Small intestine (tissue), 7 donors: ENCODE measurements at regions not wholly inside any gene's neighbourhood (a gene's known extent, or its start where the extent isn't known, plus 50 kb on each side); places are given as distances from the start of the nearest gene placed in this dataset.

Source experiments
- DNase-seq, 2 donors: peaks; one replicate each; pipeline versions ENCODE4 v3.0.0 to v3.0.0-alpha.2; 2013
- FAIRE-seq: peaks from 2 replicates; lab custom pipeline; 2012; peaks lifted over from hg19 to GRCh38; lab: Jason Lieb, UNC
- H3K27ac ChIP-seq, 3 donors: one replicate each; pipeline ENCODE4 v1.5.1; 2013; ENCODE audit warnings: low read length in 2 of 3, mild to moderate bottlenecking in 2 of 3, control low read depth in 1 of 3, inconsistent platforms in 1 of 3, low read depth in 1 of 3, moderate library complexity in 1 of 3
- H3K27me3 ChIP-seq, 3 donors: one replicate each; pipeline ENCODE4 v1.6.1; 2013; ENCODE audit warnings: low read length in 3 of 3, inconsistent platforms in 1 of 3; ENCODE audit not compliant: control insufficient read depth in 3 of 3, insufficient read depth in 3 of 3
- H3K36me3 ChIP-seq, 3 donors: one replicate each; pipeline ENCODE4 v1.6.1; 2013; ENCODE audit warnings: low read length in 3 of 3, inconsistent platforms in 1 of 3, low read depth in 1 of 3, mild to moderate bottlenecking in 1 of 3, moderate library complexity in 1 of 3; ENCODE audit not compliant: control insufficient read depth in 3 of 3, insufficient read depth in 2 of 3
- H3K4me1 ChIP-seq, 3 donors: one replicate each; pipeline ENCODE4 v1.6.1; 2013; ENCODE audit warnings: low read length in 2 of 3, inconsistent platforms in 1 of 3, low read depth in 1 of 3, mild to moderate bottlenecking in 1 of 3, moderate library complexity in 1 of 3; ENCODE audit not compliant: control insufficient read depth in 3 of 3, insufficient read depth in 2 of 3
- H3K4me3 ChIP-seq, 3 donors: one replicate each; pipeline ENCODE4 v1.5.1; 2013; ENCODE audit warnings: low read length in 3 of 3, control low read depth in 1 of 3, inconsistent platforms in 1 of 3, low read depth in 1 of 3, mild to moderate bottlenecking in 1 of 3, moderate library complexity in 1 of 3
- H3K9me3 ChIP-seq, 2 donors: one replicate each; pipeline ENCODE4 v1.6.1; 2013; ENCODE audit warnings: low read depth in 1 of 2, low read length in 1 of 2; ENCODE audit not compliant: control insufficient read depth in 2 of 2, insufficient read depth in 1 of 2
- WGBS, 3 donors: extraction: QIAGEN DNeasy Blood & Tissue Kit; methylation state at CpG; one replicate each; pipeline ENCODE4 v1.1.7; 2013; 5-methylcytosine and 5-hydroxymethylcytosine counted together
- donor health status: healthy with polysubstance abuse.
- donor health status: control.
- donor health status: control.
- donor health status: Bipolar disorder and iron deficiency.
- donor health status: healthy.

- H3K27ac ChIP-seq = no peak overlapping the region
- no peak overlapping the region for H3K4me3 ChIP-seq
- no peaks in the 10 kb centered on the region for H3K27me3 ChIP-seq
- no peaks in the 10 kb centered on the region for H3K9me3 ChIP-seq
- H3K36me3 ChIP-seq = no peaks in the 10 kb centered on the region
- DNase-seq (no peak), FAIRE-seq (no peak)
- WGBS, 3 donors = 63 to 82% (median 74%) methylated on average over 2 of the region's 2 CpGs
- no peaks in the 10 kb centered on the region for H3K4me1 ChIP-seq
Measured at GRCh38 chr5:93278896-93279295, 302.1 kb downstream of the NR2F1-AS1 start.

- Histone ChIP-seq H3K36me3 (no peaks in the 10 kb centered on the region), H3K4me3 (no peak overlapping the region), H3K27me3 (no peaks in the 10 kb centered on the region), H3K27ac (no peak overlapping the region), H3K9me3 (no peaks in the 10 kb centered on the region), H3K4me1 (no peaks in the 10 kb centered on the region)
- no peak for FAIRE-seq
- no peak for DNase-seq
- 80 to 89% (median 88%) methylated on average over 6 of the region's 6 CpGs for WGBS, 3 donors
Measured at GRCh38 chr5:93277051-93277450, 304.0 kb downstream of the NR2F1-AS1 start.

GRCh38 chr5:93275376-93275775, 305.6 kb downstream of the NR2F1-AS1 start:
- Histone ChIP-seq H3K9me3 (no peaks in the 10 kb centered on the region), H3K27ac (no peak overlapping the region), H3K36me3 (no peaks in the 10 kb centered on the region), H3K4me1 (no peaks in the 10 kb centered on the region), H3K4me3 (no peak overlapping the region), H3K27me3 (no peaks in the 10 kb centered on the region)
- no peak for DNase-seq
- FAIRE-seq = no peak

DNA sequence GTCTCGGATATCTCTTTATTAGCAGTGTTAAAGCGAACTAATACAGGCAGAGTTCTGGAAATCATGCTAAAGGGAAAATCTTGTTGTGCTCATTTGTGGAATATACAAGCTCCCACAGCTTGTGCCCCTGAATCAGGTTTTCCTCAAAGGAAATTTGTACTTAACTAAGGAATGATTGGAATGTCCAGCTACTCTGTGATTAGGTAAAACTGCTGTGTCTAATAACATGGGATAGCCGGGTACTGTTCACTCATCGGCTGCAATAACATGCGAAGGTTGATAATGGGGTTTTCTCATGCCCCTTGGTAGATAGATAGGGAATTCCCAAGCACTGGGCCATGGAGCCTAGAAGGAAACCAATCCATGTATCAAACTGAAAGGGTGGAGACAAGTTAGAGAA, 306.7 kb downstream of the NR2F1-AS1 start:
- H3K4me1 ChIP-seq = no peaks in the 10 kb centered on the region
- no peaks in the 10 kb centered on the region for H3K9me3 ChIP-seq
- no peaks in the 10 kb centered on the region for H3K27me3 ChIP-seq
- 64 to 69% (median 69%) methylated on average over 5 of the region's 5 CpGs for whole genome bisulfite sequencing, 3 donors
- no peaks in the 10 kb centered on the region for H3K36me3 ChIP-seq
- DNase-seq (no peak), FAIRE-seq (no peak)
- H3K27ac ChIP-seq = no peak overlapping the region
- H3K4me3 ChIP-seq = no peak overlapping the region

- H3K4me3 ChIP-seq = no peak overlapping the region
- FAIRE-seq = no peak
- 30 to 82% (median 61%) methylated on average over 2 of the region's 2 CpGs for WGBS, 3 donors
Measured at GRCh38 chr5:93273176-93273575, 307.8 kb downstream of the NR2F1-AS1 start.

GRCh38 chr5:93272108-93272507, 308.9 kb downstream of the NR2F1-AS1 start:
- FAIRE-seq (no peak), DNase-seq (no peak)
- Histone ChIP-seq H3K9me3 (peaks cover 0 to 2% of the 10 kb centered on the region in 2 donors), H3K27ac (no peak overlapping the region), H3K4me3 (no peak overlapping the region), H3K27me3 (no peaks in the 10 kb centered on the region), H3K4me1 (no peaks in the 10 kb centered on the region), H3K36me3 (no peaks in the 10 kb centered on the region)
- WGBS, 3 donors = 62 to 76% (median 72%) methylated on average over 5 of the region's 5 CpGs

More at GRCh38 chr5:93273176-93273575, 307.8 kb downstream of the NR2F1-AS1 start:
- no peak overlapping the region for H3K27ac ChIP-seq
- H3K9me3 ChIP-seq = no peaks in the 10 kb centered on the region
- no peaks in the 10 kb centered on the region for H3K36me3 ChIP-seq
- no peak for DNase-seq
- no peaks in the 10 kb centered on the region for H3K4me1 ChIP-seq
- H3K27me3 ChIP-seq = no peaks in the 10 kb centered on the region

DNA sequence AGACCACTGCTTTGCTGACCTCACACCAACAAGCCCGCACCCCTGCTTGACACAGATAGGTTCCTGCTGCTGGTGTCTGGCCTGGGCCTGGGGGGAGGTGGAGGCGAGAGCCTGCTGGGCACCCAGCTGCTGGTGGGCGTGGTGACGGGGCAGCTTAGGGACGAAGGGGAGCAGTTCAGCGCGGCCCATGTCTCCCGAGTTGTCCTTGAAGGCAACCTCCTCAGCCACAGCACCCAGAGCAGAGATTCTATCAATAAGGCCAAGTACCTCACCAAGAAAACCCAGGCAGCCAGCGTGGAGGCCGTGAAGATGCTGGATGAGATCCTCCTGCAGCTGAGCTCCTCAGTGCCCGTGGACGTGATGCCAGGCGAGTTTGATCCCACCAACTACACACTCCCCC, 313.3 kb downstream of the NR2F1-AS1 start:
- no peak overlapping the region for H3K27ac ChIP-seq
- DNase-seq (no peak), FAIRE-seq (no peak)
- no peaks in the 10 kb centered on the region for H3K4me1 ChIP-seq
- peaks cover 0 to 3% of the 10 kb centered on the region in 2 donors for H3K9me3 ChIP-seq
- no peaks in the 10 kb centered on the region for H3K36me3 ChIP-seq
- 89 to 95% (median 92%) methylated on average over 13 of the region's 13 CpGs for WGBS, 3 donors
- H3K27me3 ChIP-seq = no peaks in the 10 kb centered on the region
- H3K4me3 ChIP-seq = no peak overlapping the region

GRCh38 chr5:93267276-93267675, 313.7 kb downstream of the NR2F1-AS1 start:
- Histone ChIP-seq H3K9me3 (peaks cover 0 to 3% of the 10 kb centered on the region in 2 donors), H3K27me3 (no peaks in the 10 kb centered on the region), H3K4me1 (no peaks in the 10 kb centered on the region), H3K4me3 (no peak overlapping the region), H3K36me3 (no peaks in the 10 kb centered on the region), H3K27ac (no peak overlapping the region)
- FAIRE-seq (no peak), DNase-seq (no peak)
- 96 to 97% (median 96%) methylated on average over 20 of the region's 20 CpGs for WGBS, 3 donors

GRCh38 chr5:93257616-93258015, 323.4 kb downstream of the NR2F1-AS1 start:
- FAIRE-seq = no peak

More at GRCh38 chr5:93257616-93258015, 323.4 kb downstream of the NR2F1-AS1 start:
- Histone ChIP-seq H3K27me3 (no peaks in the 10 kb centered on the region), H3K36me3 (no peaks in the 10 kb centered on the region), H3K27ac (no peak overlapping the region), H3K4me1 (no peaks in the 10 kb centered on the region), H3K9me3 (no peaks in the 10 kb centered on the region), H3K4me3 (no peak overlapping the region)
- DNase-seq = no peak
- WGBS, 3 donors = 73 to 78% (median 78%) methylated on average over 3 of the region's 3 CpGs
